Fibroblast of skin of right quadriceps (primary cell): ENCODE measurements at regions not wholly inside any gene's neighbourhood (a gene's known extent, or its start where the extent isn't known, plus 50 kb on each side); places are given as distances from the start of the nearest gene placed in this dataset.

Experiments used
- DNase-seq: peaks from one replicate; pipeline ENCODE4 v3.0.0-alpha.2; 2013

GRCh38 chr10:1846032-1846431 is 108.7 kb upstream of the ADARB2 start:
- no peak for DNase-seq

GRCh38 chr10:1841759-1842158 is 104.4 kb upstream of the ADARB2 start:
- DNase-seq = no peak

GRCh38 chr10:1829712-1830111 is 92.4 kb upstream of the ADARB2 start:
- DNase-seq = no peak

DNA sequence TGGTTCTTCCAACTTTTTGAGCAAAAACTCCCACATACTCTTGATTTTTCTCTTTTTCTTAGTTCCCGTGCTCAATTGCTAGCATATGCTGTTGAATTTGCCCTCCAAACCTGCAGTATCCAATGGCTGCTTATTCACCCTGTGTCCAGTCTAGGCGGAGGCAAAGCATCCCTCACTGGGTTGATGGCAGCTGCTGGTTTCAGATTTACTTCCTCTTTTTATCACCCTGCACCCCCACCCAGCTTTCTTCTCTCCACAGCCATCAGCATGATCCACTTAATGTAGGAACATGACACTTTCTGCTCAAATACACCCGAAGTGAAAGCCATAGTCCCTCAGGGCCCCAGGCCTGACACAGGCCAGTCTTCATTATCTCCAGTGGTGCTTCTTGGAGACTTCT is 87.6 kb upstream of the ADARB2 start:
- no peak for DNase-seq

DNA sequence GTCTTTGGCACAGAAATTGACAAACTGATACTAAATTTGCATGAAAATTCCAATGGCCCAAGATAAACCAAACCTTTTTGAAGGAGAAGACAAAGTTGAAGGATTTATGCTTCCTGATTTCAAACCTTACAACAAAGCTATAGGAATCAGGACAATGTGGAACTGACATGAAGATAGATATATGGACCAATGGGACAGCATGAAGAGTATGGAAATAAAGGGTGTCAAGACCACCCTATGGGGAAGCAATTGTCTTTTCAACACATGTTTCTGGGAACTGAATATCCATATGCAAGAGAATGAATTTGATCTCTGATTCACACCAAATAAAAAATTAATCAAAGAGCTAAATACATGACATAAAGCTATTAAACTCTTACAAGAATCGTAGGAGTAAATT is 77.2 kb upstream of the ADARB2 start:
- no peak for DNase-seq

DNA sequence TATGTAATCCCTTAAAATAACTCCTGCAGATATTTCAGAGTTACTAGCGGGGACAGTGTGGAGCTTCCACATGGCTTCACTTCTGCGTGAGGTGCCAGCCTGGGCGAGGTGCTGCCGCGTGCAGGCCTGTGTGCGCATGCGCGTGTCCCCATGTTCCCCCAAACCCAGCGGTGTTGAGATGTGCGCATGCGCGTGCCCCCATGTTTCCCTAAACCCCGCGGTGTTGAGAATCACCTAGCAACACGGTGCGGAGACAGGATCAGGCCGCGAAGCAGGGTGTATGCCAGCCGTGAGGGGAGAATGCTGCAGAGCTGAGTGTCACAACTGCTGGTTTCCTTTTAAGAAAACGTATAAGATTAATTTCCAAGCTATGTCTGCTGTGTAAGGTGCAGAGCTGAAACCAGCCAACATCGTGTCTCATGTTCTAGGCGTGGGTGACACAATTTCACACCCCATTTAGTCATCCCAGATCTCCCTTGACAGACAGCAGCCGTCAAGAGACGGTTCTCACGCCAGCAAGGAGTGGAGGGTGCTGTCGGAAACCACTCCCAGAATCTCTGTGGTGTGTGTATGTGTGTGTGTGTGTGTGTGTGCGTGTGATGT is 71.9 kb upstream of the ADARB2 start:
- no peak for DNase-seq

- no peak for DNase-seq
These were observed 70.6 kb upstream of the ADARB2 start for GRCh38 chr10:1807924-1808323.

GRCh38 chr10:1807196-1807595 is 69.9 kb upstream of the ADARB2 start:
- no peak for DNase-seq

GRCh38 chr10:1802413-1802812 is 65.1 kb upstream of the ADARB2 start:
- no peak for DNase-seq

DNA sequence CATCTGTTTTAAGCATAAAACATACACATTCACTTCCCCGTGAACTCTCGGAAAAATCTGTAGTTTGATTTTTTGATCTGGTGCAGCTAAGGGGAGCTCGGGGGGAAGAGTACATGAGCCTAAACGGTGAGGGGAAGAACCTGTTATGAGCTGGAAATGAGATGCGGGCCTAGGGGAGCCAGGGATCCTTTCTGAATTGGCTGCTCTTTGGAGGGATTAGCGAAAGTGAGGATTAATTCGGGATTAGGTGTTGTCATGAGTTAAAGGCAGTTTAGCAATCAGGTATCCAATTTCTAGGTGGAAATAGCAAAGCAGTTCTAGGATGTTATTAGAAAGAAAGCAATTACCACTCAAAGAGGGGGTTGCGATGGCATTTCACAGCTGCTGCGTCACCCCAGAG is 51.1 kb upstream of the ADARB2 start:
- DNase-seq = no peak
